ENCODE measurements at regions not wholly inside any gene's neighbourhood (a gene's known extent, or its start where the extent isn't known, plus 50 kb on each side); places are given as distances from the start of the nearest gene placed in this dataset.

DNA sequence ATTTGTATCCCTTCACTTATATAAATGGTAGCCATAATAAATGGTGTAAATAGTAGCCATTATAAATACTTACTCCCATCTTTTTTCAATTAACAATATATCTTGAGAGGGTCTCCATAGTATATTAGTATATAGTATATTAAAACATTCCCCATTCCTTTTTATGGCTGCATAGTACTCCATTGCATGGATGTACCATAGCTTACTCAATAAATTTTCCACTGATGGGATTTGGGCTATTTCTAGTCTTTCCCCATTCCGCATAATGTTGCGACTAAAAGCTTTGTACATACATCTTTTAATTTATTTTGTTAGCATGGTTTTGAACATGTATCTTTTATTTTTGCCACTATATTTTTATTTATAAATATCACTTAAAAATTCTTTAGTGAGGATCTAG lies 366.3 kb downstream of the IL20RB start:
- no peaks in the 10 kb centered on the region for H3K9me1 ChIP-seq (ENCODE audit: control insufficient read depth, extremely low read depth, insufficient read depth, low read length)
- H3K4me2 ChIP-seq (ENCODE audit: control insufficient read depth, extremely low read depth, insufficient read depth, low read depth, low read length): no peak overlapping the region
- no peaks in the 10 kb centered on the region for H3K36me3 ChIP-seq (ENCODE audit: control insufficient read depth in 2 of 2, extremely low read depth in 1 of 2, insufficient read depth in 2 of 2, low read length in 2 of 2)
- no peak for FAIRE-seq
- no peaks in the 10 kb centered on the region for H4K20me1 ChIP-seq (ENCODE audit: control insufficient read depth, extremely low read depth, insufficient read depth, low read length)
- dilution Hi-C loops (cut with MboI; ENCODE audit: extremely low pct_ligation_motif_present, low sequenced_read_pairs): no loop called here
- H3K27ac ChIP-seq (ENCODE audit: control insufficient read depth, insufficient read depth, low read length): no peak overlapping the region
- H3K9ac ChIP-seq (ENCODE audit: control insufficient read depth, extremely low read depth, insufficient read depth, low read length): no peak overlapping the region
- H3K79me2 ChIP-seq (ENCODE audit: control insufficient read depth, insufficient read depth, low read length): no peaks in the 10 kb centered on the region
- no peaks in the 10 kb centered on the region for H3K4me1 ChIP-seq (ENCODE audit: control insufficient read depth, extremely low read depth, insufficient read depth, low read length)
- H2AFZ ChIP-seq (ENCODE audit: control insufficient read depth, low read length): no peak overlapping the region
- no peak for DNase-seq (ENCODE audit: low read depth, low spot score)
- TF ChIP-seq EZH2 (IDR thresholded peaks at IDR 0.05; ENCODE audit: low read length): no peak
- TF ChIP-seq, protein P1, sequence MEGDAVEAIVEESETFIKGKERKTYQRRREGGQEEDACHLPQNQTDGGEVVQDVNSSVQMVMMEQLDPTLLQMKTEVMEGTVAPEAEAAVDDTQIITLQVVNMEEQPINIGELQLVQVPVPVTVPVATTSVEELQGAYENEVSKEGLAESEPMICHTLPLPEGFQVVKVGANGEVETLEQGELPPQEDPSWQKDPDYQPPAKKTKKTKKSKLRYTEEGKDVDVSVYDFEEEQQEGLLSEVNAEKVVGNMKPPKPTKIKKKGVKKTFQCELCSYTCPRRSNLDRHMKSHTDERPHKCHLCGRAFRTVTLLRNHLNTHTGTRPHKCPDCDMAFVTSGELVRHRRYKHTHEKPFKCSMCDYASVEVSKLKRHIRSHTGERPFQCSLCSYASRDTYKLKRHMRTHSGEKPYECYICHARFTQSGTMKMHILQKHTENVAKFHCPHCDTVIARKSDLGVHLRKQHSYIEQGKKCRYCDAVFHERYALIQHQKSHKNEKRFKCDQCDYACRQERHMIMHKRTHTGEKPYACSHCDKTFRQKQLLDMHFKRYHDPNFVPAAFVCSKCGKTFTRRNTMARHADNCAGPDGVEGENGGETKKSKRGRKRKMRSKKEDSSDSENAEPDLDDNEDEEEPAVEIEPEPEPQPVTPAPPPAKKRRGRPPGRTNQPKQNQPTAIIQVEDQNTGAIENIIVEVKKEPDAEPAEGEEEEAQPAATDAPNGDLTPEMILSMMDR (optimal IDR thresholded peaks at IDR 0.05 in 1 of 3, IDR thresholded peaks at IDR 0.05 in 1 of 3, conservative IDR thresholded peaks at IDR 0.05 in 1 of 3; ENCODE audit: extremely low read depth in 1 of 3, insufficient read depth in 2 of 3, low read length in 3 of 3): no peak
- no peaks in the 10 kb centered on the region for H3K9me3 ChIP-seq (ENCODE audit: control insufficient read depth, low read depth, low read length)
- no peak overlapping the region for H3K4me3 ChIP-seq (ENCODE audit: control insufficient read depth in 2 of 3, extremely low read depth in 1 of 3, insufficient read depth in 2 of 3, low read depth in 1 of 3, low read length in 3 of 3)
- no peaks in the 10 kb centered on the region for H3K27me3 ChIP-seq (ENCODE audit: control insufficient read depth, extremely low read depth, insufficient read depth, low read length)

DNA sequence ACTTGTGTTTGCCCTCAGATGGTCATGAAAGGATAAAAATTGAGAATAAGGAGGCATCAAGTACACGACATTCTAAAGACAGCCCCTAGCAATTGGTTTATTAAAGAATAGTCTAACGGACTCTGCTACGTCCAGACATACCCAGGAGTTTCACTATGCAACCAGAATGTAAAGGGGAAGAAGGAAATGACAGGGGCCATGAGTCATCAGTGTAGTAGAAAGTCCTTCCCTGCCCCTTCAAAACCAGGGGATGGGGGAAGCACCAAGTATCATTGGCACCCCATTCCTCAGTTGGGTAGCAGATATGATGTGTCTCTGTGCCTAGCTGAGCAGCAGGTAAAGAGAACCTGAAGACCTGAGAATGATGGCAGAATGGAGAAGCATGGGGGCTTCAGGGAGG lies 367.4 kb downstream of the IL20RB start:
- H3K4me3 ChIP-seq (ENCODE audit: control insufficient read depth in 2 of 3, extremely low read depth in 1 of 3, insufficient read depth in 2 of 3, low read depth in 1 of 3, low read length in 3 of 3): no peak overlapping the region
- H4K20me1 ChIP-seq (ENCODE audit: control insufficient read depth, extremely low read depth, insufficient read depth, low read length): no peaks in the 10 kb centered on the region
- no peaks in the 10 kb centered on the region for H3K79me2 ChIP-seq (ENCODE audit: control insufficient read depth, insufficient read depth, low read length)
- H3K9me1 ChIP-seq (ENCODE audit: control insufficient read depth, extremely low read depth, insufficient read depth, low read length): no peaks in the 10 kb centered on the region
- no peak overlapping the region for H3K9ac ChIP-seq (ENCODE audit: control insufficient read depth, extremely low read depth, insufficient read depth, low read length)
- FAIRE-seq (no peak), DNase-seq (ENCODE audit: low read depth, low spot score) (no peak)
- no peak overlapping the region for H3K4me2 ChIP-seq (ENCODE audit: control insufficient read depth, extremely low read depth, insufficient read depth, low read depth, low read length)
- no peaks in the 10 kb centered on the region for H3K27me3 ChIP-seq (ENCODE audit: control insufficient read depth, extremely low read depth, insufficient read depth, low read length)
- TF ChIP-seq, protein P1 (optimal IDR thresholded peaks at IDR 0.05 in 1 of 3, IDR thresholded peaks at IDR 0.05 in 1 of 3, conservative IDR thresholded peaks at IDR 0.05 in 1 of 3; ENCODE audit: extremely low read depth in 1 of 3, insufficient read depth in 2 of 3, low read length in 3 of 3): no peak
- no peak for TF ChIP-seq EZH2 (IDR thresholded peaks at IDR 0.05; ENCODE audit: low read length)
- H3K27ac ChIP-seq (ENCODE audit: control insufficient read depth, insufficient read depth, low read length): no peak overlapping the region
- H3K36me3 ChIP-seq (ENCODE audit: control insufficient read depth in 2 of 2, extremely low read depth in 1 of 2, insufficient read depth in 2 of 2, low read length in 2 of 2): no peaks in the 10 kb centered on the region
- no peak overlapping the region for H2AFZ ChIP-seq (ENCODE audit: control insufficient read depth, low read length)
- dilution Hi-C loops (cut with MboI; ENCODE audit: extremely low pct_ligation_motif_present, low sequenced_read_pairs): no loop called here
- no peaks in the 10 kb centered on the region for H3K4me1 ChIP-seq (ENCODE audit: control insufficient read depth, extremely low read depth, insufficient read depth, low read length)
- H3K9me3 ChIP-seq (ENCODE audit: control insufficient read depth, low read depth, low read length): no peaks in the 10 kb centered on the region
